ENCODE measurements at regions not wholly inside any gene's neighbourhood (a gene's known extent, or its start where the extent isn't known, plus 50 kb on each side); places are given as distances from the start of the nearest gene placed in this dataset.

GRCh38 chr2:145961846-145962245 is 1441.9 kb upstream of the ZEB2 start:
- TF ChIP-seq, protein P1, sequence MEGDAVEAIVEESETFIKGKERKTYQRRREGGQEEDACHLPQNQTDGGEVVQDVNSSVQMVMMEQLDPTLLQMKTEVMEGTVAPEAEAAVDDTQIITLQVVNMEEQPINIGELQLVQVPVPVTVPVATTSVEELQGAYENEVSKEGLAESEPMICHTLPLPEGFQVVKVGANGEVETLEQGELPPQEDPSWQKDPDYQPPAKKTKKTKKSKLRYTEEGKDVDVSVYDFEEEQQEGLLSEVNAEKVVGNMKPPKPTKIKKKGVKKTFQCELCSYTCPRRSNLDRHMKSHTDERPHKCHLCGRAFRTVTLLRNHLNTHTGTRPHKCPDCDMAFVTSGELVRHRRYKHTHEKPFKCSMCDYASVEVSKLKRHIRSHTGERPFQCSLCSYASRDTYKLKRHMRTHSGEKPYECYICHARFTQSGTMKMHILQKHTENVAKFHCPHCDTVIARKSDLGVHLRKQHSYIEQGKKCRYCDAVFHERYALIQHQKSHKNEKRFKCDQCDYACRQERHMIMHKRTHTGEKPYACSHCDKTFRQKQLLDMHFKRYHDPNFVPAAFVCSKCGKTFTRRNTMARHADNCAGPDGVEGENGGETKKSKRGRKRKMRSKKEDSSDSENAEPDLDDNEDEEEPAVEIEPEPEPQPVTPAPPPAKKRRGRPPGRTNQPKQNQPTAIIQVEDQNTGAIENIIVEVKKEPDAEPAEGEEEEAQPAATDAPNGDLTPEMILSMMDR (IDR thresholded peaks at IDR 0.05), result no peak
- TF ChIP-seq POLR2A (IDR thresholded peaks at IDR 0.05), result no peak

Data from uterus (tissue), 2 donors.